ENCODE measurements at regions not wholly inside any gene's neighbourhood (a gene's known extent, or its start where the extent isn't known, plus 50 kb on each side); places are given as distances from the start of the nearest gene placed in this dataset.

DNA sequence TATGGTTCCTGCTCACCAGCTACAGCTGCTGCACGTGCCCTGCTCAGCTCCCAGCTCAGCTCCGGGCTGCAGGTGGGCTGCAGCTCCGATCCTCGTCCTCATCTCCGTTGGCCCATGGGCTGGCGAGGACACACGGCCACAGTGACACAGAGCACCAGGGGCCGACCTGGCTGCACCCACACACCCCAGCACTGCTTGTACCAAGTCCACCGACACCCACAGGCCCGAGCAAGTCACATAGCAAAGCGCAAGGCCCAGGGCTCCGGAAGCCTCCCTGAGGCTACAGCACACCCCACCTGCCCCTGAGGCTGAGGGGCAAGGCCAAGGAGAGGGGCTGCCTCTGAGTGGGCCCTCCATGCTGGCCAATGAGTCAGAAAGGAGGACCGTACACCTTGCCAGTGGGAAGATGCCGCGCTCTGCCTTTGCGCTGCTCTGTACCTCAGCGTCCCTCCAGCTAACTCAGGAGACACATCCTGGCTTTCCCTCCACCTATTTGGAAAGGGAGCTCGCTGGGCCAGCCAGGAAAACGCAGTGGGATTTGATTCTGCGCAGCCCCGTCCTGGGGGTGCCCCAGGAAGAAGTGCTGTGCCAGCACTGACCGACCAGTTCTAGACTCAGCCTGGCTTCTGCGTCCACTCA lies 124.8 kb downstream of the SIK1 start:
- peaks cover 27 to 34% of the 10 kb centered on the region in 2 donors for H3K27me3 Mint-ChIP-seq
- no peaks in the 10 kb centered on the region for H3K36me3 Mint-ChIP-seq
- DNase-seq (no peak), ATAC-seq (replicated peaks) (no peak)
- no peak overlapping the region for H3K27ac Mint-ChIP-seq
- H3K9me3 Mint-ChIP-seq = no peaks in the 10 kb centered on the region
- peaks cover 40 to 48% of the 10 kb centered on the region in 2 donors for H3K4me1 Mint-ChIP-seq
- H3K4me3 Mint-ChIP-seq = no peak overlapping the region

DNA sequence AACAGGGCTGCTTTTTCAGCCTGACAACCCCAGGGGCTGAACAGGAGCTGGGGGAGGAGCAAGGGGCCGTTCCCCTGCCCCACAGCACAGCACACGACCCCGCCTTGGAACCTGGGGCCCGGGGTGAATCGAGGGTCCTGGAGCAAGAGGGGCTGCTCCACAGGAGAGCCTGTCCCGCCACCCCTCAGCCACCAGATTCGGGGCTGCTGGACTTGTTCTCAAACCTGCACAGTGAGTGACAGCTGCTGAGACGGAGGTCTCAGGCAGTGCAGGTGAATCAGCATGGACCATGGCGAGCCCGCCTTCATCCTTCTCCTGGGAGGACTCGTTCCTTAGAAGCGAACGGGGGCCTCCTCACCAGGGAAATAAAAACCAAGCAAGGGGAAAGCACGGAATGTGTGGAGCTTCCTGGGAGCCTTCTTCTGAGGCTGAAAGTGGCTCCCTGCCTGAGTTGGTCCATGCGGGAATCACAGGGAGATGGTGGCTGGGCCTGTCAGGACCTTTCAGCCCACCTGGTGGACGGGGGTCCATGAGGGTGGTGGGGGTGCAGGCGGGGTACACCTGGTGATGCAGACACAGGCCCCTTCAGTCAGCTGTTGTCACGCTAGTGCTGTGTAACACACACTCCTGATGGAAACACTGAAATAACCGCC lies 125.4 kb downstream of the SIK1 start:
- DNase-seq (no peak), ATAC-seq (replicated peaks) (no peak)
- Mint-ChIP-seq H3K36me3 (no peaks in the 10 kb centered on the region), H3K4me1 (peaks cover 39 to 46% of the 10 kb centered on the region in 2 donors), H3K27me3 (peaks cover 30 to 36% of the 10 kb centered on the region in 2 donors), H3K27ac (no peak overlapping the region), H3K4me3 (no peak overlapping the region), H3K9me3 (no peaks in the 10 kb centered on the region)

DNA sequence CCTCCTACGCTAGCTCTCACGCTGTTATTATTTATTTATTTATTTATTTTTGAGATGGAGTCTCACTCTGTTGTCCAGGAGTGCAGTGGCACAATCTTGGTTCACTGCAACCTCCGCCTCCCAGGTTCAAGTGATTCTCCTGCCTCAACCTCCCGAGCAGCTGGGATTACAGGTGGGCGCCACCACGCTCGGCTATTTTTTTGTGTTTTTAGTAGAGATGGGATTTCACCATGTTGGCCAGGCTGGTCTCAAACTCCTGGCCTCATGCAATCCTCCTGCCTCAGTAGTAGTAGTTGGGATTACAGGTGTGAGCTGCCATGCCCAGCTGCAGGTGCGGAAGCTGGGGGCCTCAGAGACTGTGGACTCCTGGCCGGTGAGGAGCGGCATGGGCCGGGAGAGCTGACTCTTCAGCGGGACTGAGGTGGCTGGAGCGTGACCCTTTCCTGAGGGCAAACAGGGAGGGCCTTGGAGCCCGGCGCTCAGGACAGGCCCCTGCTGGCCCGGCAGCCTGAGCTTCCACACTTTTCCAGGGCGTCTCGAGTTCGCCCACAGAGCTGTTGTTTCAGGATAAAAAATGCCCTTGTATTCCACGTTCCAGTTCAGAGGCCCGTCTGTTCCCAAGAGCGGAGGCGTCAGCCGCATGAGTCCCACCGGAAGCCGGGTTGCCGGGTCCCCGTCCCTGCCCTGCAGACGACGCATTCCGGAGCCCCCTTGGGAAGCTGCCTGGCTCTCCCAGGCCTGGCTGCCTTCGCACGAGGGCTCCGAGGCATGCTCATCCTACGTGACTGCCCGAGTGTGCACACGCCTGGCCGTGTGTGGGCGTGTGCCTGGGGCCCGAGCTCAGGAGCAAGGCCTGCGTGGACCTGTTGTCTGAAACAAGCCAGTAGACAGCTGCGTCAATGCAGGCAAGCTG lies 126.2 kb downstream of the SIK1 start:
- H3K27ac Mint-ChIP-seq = no peak overlapping the region
- peaks cover 36 to 44% of the 10 kb centered on the region in 2 donors for H3K4me1 Mint-ChIP-seq
- DNase-seq = no peak
- peaks cover 35 to 40% of the 10 kb centered on the region in 2 donors for H3K27me3 Mint-ChIP-seq
- no peak overlapping the region for H3K4me3 Mint-ChIP-seq
- H3K36me3 Mint-ChIP-seq = no peaks in the 10 kb centered on the region
- H3K9me3 Mint-ChIP-seq = no peaks in the 10 kb centered on the region
- no peak for ATAC-seq (replicated peaks)

DNA sequence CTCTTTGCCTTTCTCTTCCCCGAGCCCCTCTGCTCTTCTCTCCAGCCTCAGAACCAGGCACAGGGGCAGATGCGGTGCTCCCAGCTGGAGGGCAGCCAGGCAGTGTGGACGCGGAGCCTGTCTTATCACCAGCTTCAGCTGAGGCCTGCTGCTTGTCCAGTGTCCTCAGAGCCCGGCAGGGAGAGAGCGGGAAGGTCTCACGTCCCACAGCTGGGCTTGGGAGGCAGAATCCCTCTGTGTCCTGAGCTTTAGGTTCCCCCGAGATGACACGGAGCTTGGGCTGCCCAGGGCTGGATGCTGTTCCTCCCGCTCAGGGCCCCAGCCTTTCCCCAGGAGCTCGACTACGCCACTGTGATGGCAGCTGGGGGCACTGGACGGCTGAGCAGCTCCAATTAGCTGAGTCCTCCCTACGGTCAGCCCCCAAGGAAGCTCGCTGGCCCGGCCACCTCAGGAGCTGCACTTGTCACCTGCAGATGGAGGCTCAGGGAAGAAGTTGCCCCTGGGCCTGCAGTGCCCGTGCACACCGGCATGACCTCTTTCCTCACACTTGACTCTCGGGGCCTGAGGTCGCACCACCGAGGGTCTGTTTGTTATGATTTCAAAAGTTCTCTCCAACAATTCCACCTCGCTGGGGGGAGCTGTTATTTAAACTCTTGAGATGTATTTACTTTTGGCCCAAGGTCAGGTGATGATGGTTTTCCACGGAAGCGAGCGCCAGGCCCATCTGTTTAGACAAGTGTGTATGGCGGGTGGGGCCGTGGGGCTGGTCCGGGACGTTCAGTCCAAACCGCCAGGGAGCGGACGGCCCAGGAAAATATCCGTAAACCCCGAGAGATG lies 127.3 kb downstream of the SIK1 start:
- H3K36me3 Mint-ChIP-seq = no peaks in the 10 kb centered on the region
- no peak overlapping the region for H3K4me3 Mint-ChIP-seq
- H3K27ac Mint-ChIP-seq = no peak overlapping the region
- peaks cover 43 to 44% of the 10 kb centered on the region in 2 donors for H3K27me3 Mint-ChIP-seq
- DNase-seq (no peak), ATAC-seq (replicated peaks) (no peak)
- peaks cover 41 to 44% of the 10 kb centered on the region in 2 donors for H3K4me1 Mint-ChIP-seq
- no peaks in the 10 kb centered on the region for H3K9me3 Mint-ChIP-seq

DNA sequence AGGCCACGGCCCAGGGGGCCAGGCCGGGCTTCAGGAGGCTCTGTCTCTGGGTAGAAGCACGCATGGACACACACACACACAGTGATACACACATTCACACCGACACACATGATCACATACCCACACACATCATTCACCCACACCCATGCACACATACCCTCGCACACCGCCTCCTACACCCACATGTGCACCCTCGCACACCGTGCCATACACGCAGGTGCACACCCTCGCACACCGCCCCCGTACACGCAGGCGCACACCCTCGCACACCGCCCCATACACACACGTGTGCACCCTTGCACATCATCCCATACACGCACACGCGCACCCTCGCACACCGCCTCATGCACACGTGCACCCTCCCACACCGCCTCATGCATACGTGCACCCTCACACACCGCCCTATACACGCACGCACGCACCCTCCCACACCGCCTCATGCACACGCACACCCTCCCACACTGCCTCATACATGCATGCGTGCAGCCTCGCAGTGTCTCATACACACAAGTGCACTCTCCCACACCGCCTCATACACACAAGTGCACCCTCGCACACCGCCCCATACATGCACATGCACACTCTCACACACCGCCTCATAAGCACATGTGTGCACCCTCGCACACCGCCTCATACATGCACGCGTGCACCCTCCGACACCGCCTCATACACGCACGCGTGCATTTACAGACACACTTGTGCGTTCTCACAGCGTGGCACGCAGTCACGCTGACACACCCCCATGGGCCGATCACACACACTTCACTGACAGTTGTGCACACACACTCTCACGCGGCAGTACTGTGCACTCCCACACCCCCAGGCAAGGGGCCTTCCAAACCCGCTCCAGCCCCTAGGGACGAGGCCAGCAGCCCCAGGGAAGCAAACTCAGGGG lies 128.1 kb downstream of the SIK1 start:
- H3K4me3 Mint-ChIP-seq = peak overlapping the region in 1 of 2 donors; percentile 1
- ATAC-seq (replicated peaks) (no peak), DNase-seq (no peak)
- no peaks in the 10 kb centered on the region for H3K9me3 Mint-ChIP-seq
- peaks cover 38 to 44% of the 10 kb centered on the region in 2 donors for H3K4me1 Mint-ChIP-seq
- peaks cover 34 to 43% of the 10 kb centered on the region in 2 donors for H3K27me3 Mint-ChIP-seq
- H3K36me3 Mint-ChIP-seq = no peaks in the 10 kb centered on the region
- H3K27ac Mint-ChIP-seq = no peak overlapping the region

DNA sequence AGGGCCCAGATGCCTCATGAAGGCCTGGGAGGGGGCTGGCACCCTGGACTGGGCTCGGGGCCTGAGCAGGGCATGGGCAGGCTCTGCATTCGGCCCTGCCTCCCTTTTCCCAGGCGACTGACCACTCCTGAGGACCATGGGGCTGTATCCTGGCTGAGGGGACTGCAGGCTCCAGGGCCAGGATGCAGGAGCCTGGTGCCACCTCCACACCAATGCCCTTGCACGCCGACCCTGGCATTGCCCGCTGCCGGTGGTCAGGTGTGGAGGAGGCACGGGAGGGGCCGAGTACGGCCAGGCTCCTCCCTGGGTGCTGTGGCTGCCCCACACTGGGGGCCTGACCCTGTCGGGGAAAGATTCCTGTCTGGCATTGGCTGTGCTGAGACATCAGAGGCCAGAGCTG lies 128.9 kb downstream of the SIK1 start:
- no peaks in the 10 kb centered on the region for H3K9me3 Mint-ChIP-seq
- H3K4me1 Mint-ChIP-seq = peaks cover 34 to 38% of the 10 kb centered on the region in 2 donors
- ATAC-seq (replicated peaks) (no peak), DNase-seq (no peak)
- H3K4me3 Mint-ChIP-seq = no peak overlapping the region
- H3K27ac Mint-ChIP-seq = no peak overlapping the region
- peaks cover 36 to 44% of the 10 kb centered on the region in 2 donors for H3K27me3 Mint-ChIP-seq
- peaks cover 0 to 2% of the 10 kb centered on the region in 2 donors for H3K36me3 Mint-ChIP-seq

DNA sequence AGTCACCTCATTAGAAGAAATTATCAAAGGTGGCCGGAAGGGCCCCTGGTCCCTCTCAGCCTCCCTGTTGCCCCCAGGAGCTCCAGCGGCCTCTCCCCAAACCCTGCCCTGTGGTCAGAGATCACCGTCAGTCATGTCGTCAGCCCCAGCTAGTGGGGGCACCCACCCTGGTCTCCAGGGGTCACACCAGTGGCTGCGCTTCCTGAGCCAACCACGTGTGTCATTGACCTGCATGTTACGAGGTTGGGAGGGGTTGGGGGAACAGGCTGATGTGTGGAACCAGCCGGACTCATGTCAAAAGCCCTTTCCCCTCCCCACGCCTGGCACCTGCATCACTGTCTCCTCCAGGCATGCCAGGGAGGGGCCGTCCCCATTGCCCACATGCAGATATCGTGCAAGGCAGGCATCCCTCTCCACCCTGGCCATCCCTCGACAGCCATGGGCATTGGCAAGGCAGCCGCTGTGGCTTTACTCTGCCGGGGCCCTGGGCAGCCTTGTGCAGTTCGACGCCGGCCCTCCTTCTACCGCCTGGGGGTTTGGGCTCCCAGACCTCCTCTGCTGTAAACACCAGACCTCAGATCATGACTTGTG lies 128.7 kb downstream of the CRYAA start:
- Mint-ChIP-seq H3K27me3 (peaks cover 36 to 45% of the 10 kb centered on the region in 2 donors), H3K9me3 (no peaks in the 10 kb centered on the region), H3K4me3 (no peak overlapping the region), H3K4me1 (peaks cover 34 to 38% of the 10 kb centered on the region in 2 donors), H3K27ac (no peak overlapping the region), H3K36me3 (peaks cover 0 to 2% of the 10 kb centered on the region in 2 donors)
- ATAC-seq (replicated peaks) (peak; percentile 46 to 72), DNase-seq (peak; percentile 23)

DNA sequence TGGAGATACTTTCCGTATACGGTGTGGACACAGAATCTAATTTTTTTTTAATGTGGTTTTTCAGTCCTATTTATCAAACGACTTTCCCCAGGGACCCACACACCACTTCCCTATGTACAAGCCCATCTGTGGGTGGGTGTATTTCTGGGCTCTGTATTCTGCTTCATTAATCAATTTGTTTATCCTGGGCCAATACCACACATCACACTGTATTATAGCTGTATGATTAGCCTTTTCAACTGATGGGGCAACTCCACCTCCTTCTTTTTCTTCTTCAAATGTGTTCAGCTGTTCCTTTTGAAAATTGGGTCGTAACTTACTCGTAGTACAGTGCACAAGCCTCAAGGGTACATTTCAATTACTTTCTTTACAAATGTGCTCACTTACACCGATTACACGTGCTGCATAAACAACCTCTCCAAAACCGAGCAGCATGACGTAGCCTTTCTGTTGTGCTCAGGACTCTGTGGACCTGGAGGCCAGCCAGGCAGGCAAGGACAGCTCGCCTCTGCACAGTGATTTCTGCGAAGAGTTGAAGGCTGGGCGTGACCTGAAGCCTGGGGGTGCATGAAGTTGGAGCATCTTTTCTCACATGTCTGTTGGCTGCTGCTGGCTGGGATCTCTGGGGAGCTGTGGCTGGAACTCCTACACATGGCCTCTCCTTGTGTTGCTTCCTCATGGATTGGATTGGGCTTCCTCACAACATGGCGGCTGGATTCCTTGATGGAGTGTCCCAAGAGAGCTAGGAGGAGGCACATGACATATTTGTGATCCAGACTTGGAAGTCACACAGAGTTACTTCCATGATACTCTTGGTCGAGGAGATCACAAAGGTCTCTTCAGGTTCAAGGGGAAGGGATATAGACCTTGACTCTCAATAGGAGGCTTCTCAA lies 126.5 kb downstream of the CRYAA start:
- H3K4me3 Mint-ChIP-seq = no peak overlapping the region
- DNase-seq = no peak
- peaks cover 0 to 2% of the 10 kb centered on the region in 2 donors for H3K36me3 Mint-ChIP-seq
- H3K9me3 Mint-ChIP-seq = no peaks in the 10 kb centered on the region
- ATAC-seq (replicated peaks) = peak; percentile 22 to 43
- peaks cover 40 to 47% of the 10 kb centered on the region in 2 donors for H3K4me1 Mint-ChIP-seq
- H3K27ac Mint-ChIP-seq = no peak overlapping the region
- H3K27me3 Mint-ChIP-seq = peaks cover 33 to 49% of the 10 kb centered on the region in 2 donors

DNA sequence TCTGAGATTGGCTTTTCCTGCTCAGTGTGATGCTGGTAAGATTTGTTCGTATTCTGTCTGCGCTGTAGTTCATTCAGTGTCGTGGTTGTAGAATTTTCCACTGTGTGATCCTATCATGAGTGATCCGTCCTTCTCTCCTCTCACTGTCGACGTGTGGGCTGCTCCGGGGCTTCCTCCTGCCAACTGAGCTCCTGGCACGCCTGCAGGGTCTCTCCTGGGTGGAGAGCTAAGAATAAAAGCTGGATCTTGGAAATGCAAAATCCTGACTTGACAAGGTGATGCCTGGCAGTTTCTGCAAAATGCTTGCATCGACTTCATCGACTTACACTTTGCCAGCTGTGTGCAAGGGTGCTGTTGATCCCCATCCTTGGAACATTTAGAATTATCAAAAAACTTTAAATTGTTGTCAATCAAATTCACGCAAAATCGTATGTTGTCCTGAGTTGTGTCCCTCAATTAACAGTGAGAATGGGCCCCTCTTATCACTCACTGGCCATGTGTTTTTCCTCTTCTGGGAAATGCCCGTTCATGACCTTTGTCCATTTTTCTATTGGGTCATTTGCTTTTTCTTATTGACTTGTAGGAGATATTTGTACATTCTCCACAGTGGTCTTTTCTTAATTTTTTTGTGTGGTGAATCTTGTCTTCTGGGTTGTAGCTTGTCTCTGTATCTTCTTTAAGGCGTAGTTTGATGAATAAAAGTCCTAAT lies 125.5 kb downstream of the CRYAA start:
- peaks cover 32 to 49% of the 10 kb centered on the region in 2 donors for H3K27me3 Mint-ChIP-seq
- peaks cover 0 to 2% of the 10 kb centered on the region in 2 donors for H3K9me3 Mint-ChIP-seq
- no peak for ATAC-seq (replicated peaks)

DNA sequence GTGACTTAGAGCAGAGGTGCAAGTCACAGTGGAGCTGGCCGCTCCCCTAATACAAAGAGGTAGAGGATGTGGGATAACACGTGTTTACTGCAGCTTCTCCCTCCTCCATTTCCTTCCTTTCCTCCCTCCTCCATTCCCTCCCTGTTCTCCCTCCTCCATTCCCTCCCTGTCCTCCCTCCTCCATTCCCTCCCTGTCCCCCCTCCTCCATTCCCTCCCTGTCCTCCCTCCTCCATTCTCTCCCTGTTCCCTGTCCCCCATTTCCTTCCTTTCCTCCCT lies 124.0 kb downstream of the CRYAA start:
- H3K36me3 Mint-ChIP-seq = peaks cover 0 to 2% of the 10 kb centered on the region in 2 donors
- H3K4me1 Mint-ChIP-seq = peaks cover 32 to 55% of the 10 kb centered on the region in 2 donors
- no peak for DNase-seq
- H3K9me3 Mint-ChIP-seq = peaks cover 0 to 4% of the 10 kb centered on the region in 2 donors
- peaks cover 25 to 40% of the 10 kb centered on the region in 2 donors for H3K27me3 Mint-ChIP-seq
- no peak overlapping the region for H3K4me3 Mint-ChIP-seq
- no peak for ATAC-seq (replicated peaks)
- H3K27ac Mint-ChIP-seq = no peak overlapping the region

More for the DNA sequence above, 125.5 kb downstream of the CRYAA start:
- peaks cover 0 to 2% of the 10 kb centered on the region in 2 donors for H3K36me3 Mint-ChIP-seq
- peaks cover 41 to 56% of the 10 kb centered on the region in 2 donors for H3K4me1 Mint-ChIP-seq
- DNase-seq = no peak
- H3K27ac Mint-ChIP-seq = no peak overlapping the region
- no peak overlapping the region for H3K4me3 Mint-ChIP-seq

DNA sequence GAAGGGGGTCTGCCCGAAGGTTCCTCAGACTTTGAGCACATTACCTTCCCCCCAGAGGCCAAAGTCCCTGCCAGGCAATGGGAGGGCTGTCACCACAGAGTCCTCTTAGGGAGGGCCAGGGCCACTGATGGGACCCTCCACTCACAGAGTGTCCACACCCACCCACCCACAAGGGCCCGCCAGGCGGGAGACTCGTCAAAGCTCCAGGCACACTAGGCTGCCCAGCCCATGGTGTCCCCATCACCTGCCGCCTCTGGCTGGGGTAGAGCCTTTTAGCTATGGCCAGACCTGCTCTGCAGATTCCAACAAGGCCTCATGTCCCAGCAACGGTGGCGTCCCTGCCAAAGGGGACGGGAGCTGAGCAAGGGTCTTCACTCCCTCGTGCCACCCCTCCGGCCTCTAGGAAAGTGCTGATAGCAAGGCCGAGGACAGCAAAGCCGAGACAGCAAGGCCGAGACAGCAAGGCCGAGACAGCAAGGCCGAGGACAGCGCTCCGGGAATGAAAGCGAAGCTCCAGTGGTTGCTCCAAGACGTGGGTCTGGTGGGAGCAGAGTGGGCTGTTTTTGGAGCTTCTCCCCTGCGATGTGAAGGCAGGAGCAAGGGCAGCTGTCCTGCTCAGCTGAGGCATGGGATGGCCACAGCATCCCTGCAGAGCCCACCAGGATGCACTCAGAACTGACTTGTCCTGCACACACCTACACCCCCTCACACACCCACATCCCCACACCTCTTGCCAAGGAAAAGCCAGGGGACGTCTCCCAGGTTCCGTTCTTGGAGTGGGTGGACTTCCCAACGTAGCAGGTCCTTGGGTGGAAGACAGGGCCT lies 123.4 kb downstream of the CRYAA start:
- H3K4me3 Mint-ChIP-seq = no peak overlapping the region
- peaks cover 28 to 52% of the 10 kb centered on the region in 2 donors for H3K4me1 Mint-ChIP-seq
- DNase-seq (no peak), ATAC-seq (replicated peaks) (no peak)
- H3K9me3 Mint-ChIP-seq = peaks cover 0 to 4% of the 10 kb centered on the region in 2 donors
- H3K27me3 Mint-ChIP-seq = peaks cover 25 to 40% of the 10 kb centered on the region in 2 donors
- H3K36me3 Mint-ChIP-seq = peaks cover 0 to 2% of the 10 kb centered on the region in 2 donors
- H3K27ac Mint-ChIP-seq = no peak overlapping the region
